GM04504 (cell line): ENCODE measurements at regions not wholly inside any gene's neighbourhood (a gene's known extent, or its start where the extent isn't known, plus 50 kb on each side); places are given as distances from the start of the nearest gene placed in this dataset.

Source experiments
- DNase-seq: peaks from one replicate; pipeline ENCODE4 v3.0.0-alpha.2; 2012; ENCODE audit warnings: low read depth

- no peak for DNase-seq
Measured at GRCh38 chr12:91441993-91442952, 259.7 kb upstream of the DCN start.

- no peak for DNase-seq
Measured at GRCh38 chr12:91441246-91441645, 258.6 kb upstream of the DCN start.

GRCh38 chr12:91434081-91434480 is 251.5 kb upstream of the DCN start:
- no peak for DNase-seq

- no peak for DNase-seq
Measured at GRCh38 chr12:91432755-91433154, 250.1 kb upstream of the DCN start.

GRCh38 chr12:91432089-91432488 is 249.5 kb upstream of the DCN start:
- no peak for DNase-seq

GRCh38 chr12:91424506-91424905 is 241.9 kb upstream of the DCN start:
- DNase-seq: no peak

GRCh38 chr12:91423693-91424050 is 241.1 kb upstream of the DCN start:
- no peak for DNase-seq

- DNase-seq: no peak
Measured at GRCh38 chr12:91422811-91423692, 240.4 kb upstream of the DCN start.

- DNase-seq: no peak
Measured at GRCh38 chr12:91422127-91422526, 239.5 kb upstream of the DCN start.

- no peak for DNase-seq
Measured at GRCh38 chr12:91419809-91420208, 237.2 kb upstream of the DCN start.

GRCh38 chr12:91418221-91419090 is 235.8 kb upstream of the DCN start:
- DNase-seq: no peak

GRCh38 chr12:91417650-91418049 is 235.0 kb upstream of the DCN start:
- no peak for DNase-seq

GRCh38 chr12:91414636-91415035 is 232.0 kb upstream of the DCN start:
- no peak for DNase-seq

- peak; percentile 29 for DNase-seq
Measured at GRCh38 chr12:91413581-91414546, 231.2 kb upstream of the DCN start.

GRCh38 chr12:91406920-91407341 is 224.3 kb upstream of the DCN start:
- no peak for DNase-seq

- no peak for DNase-seq
Measured at GRCh38 chr12:91404441-91404840, 221.8 kb upstream of the DCN start.

GRCh38 chr12:91401190-91401589 is 218.6 kb upstream of the DCN start:
- DNase-seq: no peak

- no peak for DNase-seq
Measured at GRCh38 chr12:91400271-91400670, 217.7 kb upstream of the DCN start.

- no peak for DNase-seq
Measured at GRCh38 chr12:91397866-91398532, 215.4 kb upstream of the DCN start.

GRCh38 chr12:91396293-91396692 is 213.7 kb upstream of the DCN start:
- DNase-seq: no peak
